Peyer's patch (tissue), 4 donors: ENCODE measurements at regions not wholly inside any gene's neighbourhood (a gene's known extent, or its start where the extent isn't known, plus 50 kb on each side); places are given as distances from the start of the nearest gene placed in this dataset.
"Not testable (repeated sequence)": the region's sequence is repeated elsewhere in the genome, so short reads cannot be mapped to it uniquely, and the experiment has no call there.

Experiments used
- DNase-seq, 3 donors: peaks; one replicate each; pipeline ENCODE4 v3.0.0-alpha.2; 2017 to 2019
- H3K27ac ChIP-seq, 4 donors: fragments of 200-600 bp; sonication (generic); one replicate each; pipeline ENCODE4 v1.5.1; 2016 to 2019
- H3K27me3 ChIP-seq, 2 donors: fragments of 200-600 bp; sonication (generic); one replicate each; pipeline ENCODE4 v1.5.1; 2019
- H3K36me3 ChIP-seq, 3 donors: fragments of 200-600 bp; sonication (generic); one replicate each; pipeline ENCODE4 v1.5.1; 2016 to 2019
- H3K4me1 ChIP-seq, 4 donors: fragments of 200-600 bp; sonication (generic); one replicate each; pipeline ENCODE4 v1.5.1; 2016 to 2019
- H3K4me3 ChIP-seq, 4 donors: fragments of 200-600 bp; sonication (generic); 1 replicate in 3 of 4; 2 replicates in 1 of 4; pipeline ENCODE4 v1.5.1; 2016 to 2019; ENCODE audit warnings: mild to moderate bottlenecking in 1 of 4
- H3K9me3 ChIP-seq, 4 donors: fragments of 200-600 bp; sonication (generic); one replicate each; pipeline ENCODE4 v1.5.1; 2016 to 2019; ENCODE audit warnings: mild to moderate bottlenecking in 1 of 4
- CTCF ChIP-seq, 6 experiments: fragments of 450-650 bp in 4 of 6; fragments of 200-600 bp in 2 of 6; sonication (generic) in 1 of 6; IDR thresholded peaks; one replicate each; pipeline ENCODE4 v1.5.1; 2017 to 2019; ENCODE audit warnings: antibody characterized with exemption in 6 of 6, mild to moderate bottlenecking in 3 of 6, moderate library complexity in 1 of 6
- POLR2A ChIP-seq, 2 donors: fragments of 450-650 bp; IDR thresholded peaks; one replicate each; pipeline ENCODE4 v1.5.1; 2017; ENCODE audit warnings: antibody characterized with exemption in 2 of 2, mild to moderate bottlenecking in 2 of 2, moderate library complexity in 2 of 2

- no peak for DNase-seq
- TF ChIP-seq CTCF (IDR thresholded peaks at IDR 0.05) (no peak), POLR2A (IDR thresholded peaks at IDR 0.05) (no peak)
- Histone ChIP-seq H3K4me1 (no peaks in the 10 kb centered on the region), H3K27ac (no peak overlapping the region), H3K4me3 (no peak overlapping the region), H3K9me3 (no peaks in the 10 kb centered on the region), H3K27me3 (no peaks in the 10 kb centered on the region), H3K36me3 (no peaks in the 10 kb centered on the region)
These were observed 200.7 kb upstream of the SPIN4 start for GRCh38 chrX:63551856-63552255.

- no peaks in the 10 kb centered on the region for H3K27me3 ChIP-seq
- no peak for DNase-seq
- TF ChIP-seq POLR2A (IDR thresholded peaks at IDR 0.05) = no peak
- no peak for TF ChIP-seq CTCF (IDR thresholded peaks at IDR 0.05)
- H3K4me3 ChIP-seq = no peak overlapping the region
- H3K27ac ChIP-seq = no peak overlapping the region
- no peaks in the 10 kb centered on the region for H3K36me3 ChIP-seq
- no peaks in the 10 kb centered on the region for H3K9me3 ChIP-seq
- no peaks in the 10 kb centered on the region for H3K4me1 ChIP-seq
These were observed 179.5 kb upstream of the SPIN4 start for GRCh38 chrX:63530654-63531053.

- H3K27ac ChIP-seq = no peak overlapping the region
- no peaks in the 10 kb centered on the region for H3K36me3 ChIP-seq
- DNase-seq = no peak
- no peak overlapping the region for H3K4me3 ChIP-seq
- H3K4me1 ChIP-seq = no peaks in the 10 kb centered on the region
- no peaks in the 10 kb centered on the region for H3K27me3 ChIP-seq
- no peaks in the 10 kb centered on the region for H3K9me3 ChIP-seq
- no peak for TF ChIP-seq CTCF (IDR thresholded peaks at IDR 0.05)
- TF ChIP-seq POLR2A (IDR thresholded peaks at IDR 0.05) = no peak
These were observed 178.8 kb upstream of the SPIN4 start for GRCh38 chrX:63529961-63530360.

- Histone ChIP-seq H3K4me3 (no peak overlapping the region), H3K9me3 (no peaks in the 10 kb centered on the region), H3K27me3 (no peaks in the 10 kb centered on the region), H3K36me3 (no peaks in the 10 kb centered on the region), H3K27ac (no peak overlapping the region), H3K4me1 (no peaks in the 10 kb centered on the region)
- no peak for DNase-seq
- no peak for TF ChIP-seq CTCF (IDR thresholded peaks at IDR 0.05)
- no peak for TF ChIP-seq POLR2A (IDR thresholded peaks at IDR 0.05)
These were observed 175.7 kb upstream of the SPIN4 start for GRCh38 chrX:63526863-63527262.

DNA sequence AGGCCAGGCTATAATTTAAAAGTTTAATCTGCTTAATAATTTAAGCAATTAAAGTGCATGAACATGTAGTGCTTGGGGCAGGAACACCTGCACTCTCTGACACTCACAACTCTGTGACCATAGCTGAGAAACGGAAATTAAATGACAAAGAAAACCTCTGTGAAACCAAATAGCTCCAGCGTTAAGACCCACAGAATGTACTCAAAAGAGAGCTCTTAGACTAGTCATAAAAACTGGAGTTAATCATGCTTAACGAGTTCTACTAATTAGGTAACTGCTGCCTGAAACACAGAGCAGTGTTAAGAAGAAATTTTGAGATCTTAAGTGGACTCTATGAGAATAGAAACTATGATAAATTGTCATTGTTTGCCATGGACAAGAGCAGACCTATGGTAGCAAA, 174.4 kb upstream of the SPIN4 start:
- Histone ChIP-seq H3K4me3 (no peak overlapping the region), H3K4me1 (no peaks in the 10 kb centered on the region), H3K9me3 (no peaks in the 10 kb centered on the region), H3K27me3 (no peaks in the 10 kb centered on the region), H3K36me3 (no peaks in the 10 kb centered on the region), H3K27ac (no peak overlapping the region)
- no peak for DNase-seq
- TF ChIP-seq CTCF (IDR thresholded peaks at IDR 0.05) (no peak), POLR2A (IDR thresholded peaks at IDR 0.05) (no peak)

- H3K36me3 ChIP-seq, H3K4me3 ChIP-seq, H3K27me3 ChIP-seq, H3K4me1 ChIP-seq, DNase-seq, H3K27ac ChIP-seq, H3K9me3 ChIP-seq: not testable (repeated sequence)
These were observed 168.2 kb upstream of the SPIN4 start for GRCh38 chrX:63519368-63519767.
